Neural progenitor cell (in vitro differentiated cells): ENCODE measurements at regions not wholly inside any gene's neighbourhood (a gene's known extent, or its start where the extent isn't known, plus 50 kb on each side); places are given as distances from the start of the nearest gene placed in this dataset.
A peak's percentile ranks its signal among the peaks of the same experiment; 100 is the strongest.

Source experiments
- DNase-seq: peaks from one replicate; pipeline ENCODE4 v3.0.0-alpha.2; 2016; ENCODE audit warnings: low spot score
- H2AFZ ChIP-seq: fragments of 200-600 bp; sonication (generic); replicated peaks from 2 replicates; pipeline ENCODE4 v1.6.1; 2016; ENCODE audit warnings: antibody characterized with exemption
- H3F3A ChIP-seq: fragments of 200-600 bp; sonication (generic); 2 replicates; pipeline ENCODE4 v1.6.1; 2016; ENCODE audit warnings: antibody characterized with exemption, low read depth
- H3K27ac ChIP-seq: fragments of 200-600 bp; sonication (generic); 2 replicates; pipeline ENCODE4 v1.5.1; 2016; ENCODE audit warnings: mild to moderate bottlenecking
- H3K27me3 ChIP-seq: fragments of 200-600 bp; sonication (generic); 2 replicates; pipeline ENCODE4 v1.6.1; 2016; ENCODE audit warnings: mild to moderate bottlenecking, moderate library complexity
- H3K36me3 ChIP-seq: fragments of 200-600 bp; sonication (generic); 2 replicates; pipeline ENCODE4 v1.5.1; 2016
- H3K4me1 ChIP-seq: fragments of 200-600 bp; sonication (generic); 2 replicates; pipeline ENCODE4 v1.6.1; 2016; ENCODE audit warnings: mixed run types
- H3K4me2 ChIP-seq: fragments of 200-600 bp; sonication (generic); 2 replicates; pipeline ENCODE4 v1.6.1; 2016
- H3K4me3 ChIP-seq: fragments of 200-600 bp; sonication (generic); 2 replicates; pipeline ENCODE4 v1.5.1; 2016
- H3K79me2 ChIP-seq: fragments of 200-600 bp; sonication (generic); 2 replicates; pipeline ENCODE4 v1.6.1; 2016; ENCODE audit warnings: low read depth
- H3K9ac ChIP-seq: fragments of 200-600 bp; sonication (generic); 2 replicates; pipeline ENCODE4 v1.6.1; 2016
- H3K9me3 ChIP-seq: fragments of 200-600 bp; sonication (generic); 2 replicates; pipeline ENCODE4 v1.5.1; 2016; ENCODE audit warnings: low read depth
- H4K20me1 ChIP-seq: fragments of 200-600 bp; sonication (generic); 2 replicates; pipeline ENCODE4 v1.6.1; 2016; ENCODE audit warnings: low read depth
- H3K27ac Mint-ChIP-seq: 3 replicates; pipeline ENCODE4 v1.8.0; 2021; ENCODE audit warnings: mixed read lengths
- H3K27me3 Mint-ChIP-seq: 2 replicates; pipeline ENCODE4 v1.8.0; 2022; ENCODE audit warnings: low read depth, mild to moderate bottlenecking, inconsistent platforms, moderate library complexity, mixed read lengths; ENCODE audit not compliant: insufficient read depth
- H3K36me3 Mint-ChIP-seq: 3 replicates; pipeline ENCODE4 v1.8.0; 2021; ENCODE audit warnings: mixed read lengths
- H3K4me1 Mint-ChIP-seq: 3 replicates; pipeline ENCODE4 v1.8.0; 2021; ENCODE audit warnings: mixed read lengths
- H3K4me3 Mint-ChIP-seq: 3 replicates; pipeline ENCODE4 v1.8.0; 2021; ENCODE audit warnings: mild to moderate bottlenecking, moderate library complexity, mixed read lengths
- H3K9me3 Mint-ChIP-seq: 3 replicates; pipeline ENCODE4 v1.8.0; 2020; ENCODE audit warnings: mixed read lengths
- EZH2 ChIP-seq: fragments of 200-600 bp; sonication (generic); IDR thresholded peaks from 2 replicates; pipeline ENCODE4 v1.6.1; 2017; ENCODE audit warnings: antibody characterized with exemption, mild to moderate bottlenecking, moderate library complexity
- EZH2phosphoT487 ChIP-seq: fragments of 200-600 bp; sonication (generic); IDR thresholded peaks from 2 replicates; pipeline ENCODE4 v1.6.1; 2017; ENCODE audit warnings: antibody characterized with exemption
- TF ChIP-seq, protein P1 (sequence below): fragments of 200-600 bp; sonication (generic); IDR thresholded peaks from 2 replicates; pipeline ENCODE4 v1.5.1; 2017; ENCODE audit warnings: antibody characterized with exemption, mild to moderate bottlenecking

DNA sequence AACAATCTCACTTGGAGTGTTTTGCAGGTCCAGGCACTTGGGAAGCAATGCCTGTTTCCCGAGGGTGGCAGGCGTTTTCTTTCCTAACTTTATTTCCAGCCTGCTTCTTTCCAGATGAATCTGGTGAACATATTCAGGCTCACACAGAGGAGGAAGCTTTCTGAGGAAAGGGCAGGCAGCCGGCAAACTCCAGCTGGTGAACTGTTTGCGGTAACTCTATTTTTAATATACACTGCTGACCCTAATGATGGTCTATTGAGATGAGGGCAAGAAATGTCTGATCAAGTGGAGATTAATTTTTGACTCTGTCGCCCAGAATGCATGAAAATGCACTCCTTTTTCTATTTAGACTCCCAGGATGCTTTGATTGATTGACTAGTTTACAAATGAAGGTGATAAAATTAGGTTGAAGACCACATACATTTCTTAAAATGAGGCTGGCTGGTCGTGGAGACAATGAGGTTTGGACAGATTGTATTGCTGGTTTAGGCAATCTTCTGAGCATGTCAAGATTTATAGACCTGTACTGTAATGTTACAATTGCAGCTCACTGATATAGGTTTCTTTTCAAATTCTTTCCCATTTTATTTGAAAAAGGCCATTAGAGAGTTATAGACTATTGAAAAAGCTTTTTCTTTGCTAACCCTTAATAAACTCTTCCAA, 153.8 kb downstream of the ATG4C start:
- TF ChIP-seq EZH2 (no peak), EZH2phosphoT487 (no peak)
- TF ChIP-seq, protein P1, sequence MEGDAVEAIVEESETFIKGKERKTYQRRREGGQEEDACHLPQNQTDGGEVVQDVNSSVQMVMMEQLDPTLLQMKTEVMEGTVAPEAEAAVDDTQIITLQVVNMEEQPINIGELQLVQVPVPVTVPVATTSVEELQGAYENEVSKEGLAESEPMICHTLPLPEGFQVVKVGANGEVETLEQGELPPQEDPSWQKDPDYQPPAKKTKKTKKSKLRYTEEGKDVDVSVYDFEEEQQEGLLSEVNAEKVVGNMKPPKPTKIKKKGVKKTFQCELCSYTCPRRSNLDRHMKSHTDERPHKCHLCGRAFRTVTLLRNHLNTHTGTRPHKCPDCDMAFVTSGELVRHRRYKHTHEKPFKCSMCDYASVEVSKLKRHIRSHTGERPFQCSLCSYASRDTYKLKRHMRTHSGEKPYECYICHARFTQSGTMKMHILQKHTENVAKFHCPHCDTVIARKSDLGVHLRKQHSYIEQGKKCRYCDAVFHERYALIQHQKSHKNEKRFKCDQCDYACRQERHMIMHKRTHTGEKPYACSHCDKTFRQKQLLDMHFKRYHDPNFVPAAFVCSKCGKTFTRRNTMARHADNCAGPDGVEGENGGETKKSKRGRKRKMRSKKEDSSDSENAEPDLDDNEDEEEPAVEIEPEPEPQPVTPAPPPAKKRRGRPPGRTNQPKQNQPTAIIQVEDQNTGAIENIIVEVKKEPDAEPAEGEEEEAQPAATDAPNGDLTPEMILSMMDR: no peak
- H3K9me3 Mint-ChIP-seq: no peaks in the 10 kb centered on the region
- Histone ChIP-seq H3F3A (no peaks in the 10 kb centered on the region), H3K27ac (no peak overlapping the region), H4K20me1 (no peaks in the 10 kb centered on the region), H3K4me3 (no peak overlapping the region), H2AFZ (peak overlapping the region; percentile 40), H3K9me3 (no peaks in the 10 kb centered on the region), H3K9ac (no peak overlapping the region), H3K27me3 (no peaks in the 10 kb centered on the region), H3K79me2 (no peaks in the 10 kb centered on the region), H3K4me1 (no peaks in the 10 kb centered on the region), H3K36me3 (no peaks in the 10 kb centered on the region), H3K4me2 (no peak overlapping the region)
- no peak overlapping the region for H3K4me3 Mint-ChIP-seq
- no peak for DNase-seq
- H3K27ac Mint-ChIP-seq: no peak overlapping the region
- H3K4me1 Mint-ChIP-seq: peaks cover 1% of the 10 kb centered on the region
- peaks cover 6% of the 10 kb centered on the region for H3K27me3 Mint-ChIP-seq
- no peaks in the 10 kb centered on the region for H3K36me3 Mint-ChIP-seq

DNA sequence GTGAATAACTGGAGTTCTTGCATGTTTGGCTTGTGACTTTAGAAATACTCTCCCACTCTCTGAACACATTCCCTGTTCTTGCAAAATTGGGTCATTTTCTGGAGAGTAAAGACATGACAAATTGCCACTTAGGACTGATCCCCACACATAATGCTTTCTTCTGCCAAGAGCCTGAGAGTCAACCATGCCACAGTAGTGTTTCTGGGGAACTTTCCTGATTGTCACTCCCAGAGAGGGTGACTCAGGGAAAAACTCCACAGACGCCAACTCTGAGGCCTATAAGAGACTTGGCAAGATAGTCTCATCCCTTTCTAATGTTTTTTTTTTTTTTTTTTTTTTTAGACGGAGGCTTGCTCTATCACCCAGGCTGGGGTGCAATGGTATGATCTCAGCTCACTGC, 157.8 kb downstream of the ATG4C start:
- no peak overlapping the region for H3K9ac ChIP-seq
- peak overlapping the region; percentile 26 for H3K27ac Mint-ChIP-seq
- no peak overlapping the region for H3K4me2 ChIP-seq
- no peak overlapping the region for H2AFZ ChIP-seq
- H3K9me3 ChIP-seq: no peaks in the 10 kb centered on the region
- no peaks in the 10 kb centered on the region for H4K20me1 ChIP-seq
- H3F3A ChIP-seq: no peaks in the 10 kb centered on the region
- TF ChIP-seq EZH2 (no peak), EZH2phosphoT487 (no peak)
- TF ChIP-seq, protein P1: no peak
- H3K9me3 Mint-ChIP-seq: no peaks in the 10 kb centered on the region
- H3K4me1 ChIP-seq: no peaks in the 10 kb centered on the region
- H3K27me3 Mint-ChIP-seq: peaks cover 10% of the 10 kb centered on the region
- H3K36me3 ChIP-seq: no peaks in the 10 kb centered on the region
- H3K4me3 ChIP-seq: no peak overlapping the region
- H3K27ac ChIP-seq: no peak overlapping the region
- H3K27me3 ChIP-seq: no peaks in the 10 kb centered on the region
- H3K4me1 Mint-ChIP-seq: peaks cover 7% of the 10 kb centered on the region
- DNase-seq: no peak
- H3K4me3 Mint-ChIP-seq: peak overlapping the region; percentile 36
- no peaks in the 10 kb centered on the region for H3K79me2 ChIP-seq
- H3K36me3 Mint-ChIP-seq: no peaks in the 10 kb centered on the region

DNA sequence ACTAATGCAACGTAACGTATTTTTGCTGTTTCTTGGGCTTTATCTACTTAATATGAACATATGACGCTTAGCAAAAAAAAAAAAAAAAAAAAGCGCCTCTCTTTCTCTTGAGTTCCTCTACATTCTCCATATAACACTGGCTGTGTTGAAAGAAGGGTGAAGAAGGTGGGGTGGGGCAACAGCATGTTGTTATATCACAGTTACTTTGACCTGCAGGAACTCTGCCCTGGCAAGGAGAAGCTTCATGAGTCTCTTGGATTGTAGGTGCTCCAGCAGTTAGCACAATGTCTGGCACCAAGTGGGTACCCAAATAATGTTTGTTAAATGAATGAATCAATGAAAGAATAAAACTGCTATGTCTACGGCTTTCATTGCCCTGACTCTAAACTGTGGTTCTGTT, 162.6 kb downstream of the ATG4C start:
- TF ChIP-seq, protein P1: no peak
- TF ChIP-seq EZH2phosphoT487 (no peak), EZH2 (no peak)
- no peaks in the 10 kb centered on the region for H4K20me1 ChIP-seq
- H3K27ac ChIP-seq: no peak overlapping the region
- no peak overlapping the region for H2AFZ ChIP-seq
- H3K36me3 ChIP-seq: no peaks in the 10 kb centered on the region
- peaks cover 9% of the 10 kb centered on the region for H3K27me3 Mint-ChIP-seq
- H3K9ac ChIP-seq: no peak overlapping the region
- no peak overlapping the region for H3K4me2 ChIP-seq
- H3K79me2 ChIP-seq: no peaks in the 10 kb centered on the region
- no peaks in the 10 kb centered on the region for H3F3A ChIP-seq
- DNase-seq: no peak
- no peaks in the 10 kb centered on the region for H3K36me3 Mint-ChIP-seq
- peaks cover 9% of the 10 kb centered on the region for H3K4me1 Mint-ChIP-seq
- H3K27me3 ChIP-seq: no peaks in the 10 kb centered on the region
- no peaks in the 10 kb centered on the region for H3K9me3 Mint-ChIP-seq
- no peak overlapping the region for H3K4me3 Mint-ChIP-seq
- H3K27ac Mint-ChIP-seq: no peak overlapping the region
- no peaks in the 10 kb centered on the region for H3K4me1 ChIP-seq
- no peak overlapping the region for H3K4me3 ChIP-seq
- H3K9me3 ChIP-seq: no peaks in the 10 kb centered on the region
